GM19455 (cell line): ENCODE measurements at regions not wholly inside any gene's neighbourhood (a gene's known extent, or its start where the extent isn't known, plus 50 kb on each side); places are given as distances from the start of the nearest gene placed in this dataset.
A peak's percentile ranks its signal among the peaks of the same experiment; 100 is the strongest.

ENCODE experiments used
- ATAC-seq: cut with Tn5 transposase; IDR thresholded peaks from one replicate; pipeline ENCODE4 v1.9.1; 2021; ENCODE audit not compliant: unreplicated experiment

GRCh38 chr2:88832992-88833389, 141.5 kb downstream of the RPIA start:
- ATAC-seq: no peak

- no peak for ATAC-seq
These were observed 142.9 kb downstream of the RPIA start for GRCh38 chr2:88834376-88834775.

DNA sequence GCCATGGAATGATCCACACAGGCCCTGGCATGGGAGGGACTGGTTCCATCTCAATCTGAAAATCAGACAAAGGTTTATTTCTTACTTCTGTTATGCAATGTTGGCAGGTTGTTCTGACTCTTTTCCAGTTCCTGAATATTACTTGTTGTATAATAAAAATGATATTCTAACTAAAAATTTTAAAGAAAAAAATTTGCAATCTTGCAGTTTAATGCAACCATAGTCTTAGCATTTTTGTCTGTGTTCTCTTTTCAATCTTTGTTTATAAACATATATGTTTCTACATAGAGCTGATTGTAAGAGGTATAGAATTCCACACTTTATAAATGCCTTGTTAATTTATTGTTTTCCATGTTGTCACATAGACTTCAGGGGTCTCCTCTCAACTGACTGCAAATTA, 143.4 kb downstream of the RPIA start:
- ATAC-seq: no peak

- no peak for ATAC-seq
These were observed 144.3 kb downstream of the RPIA start for GRCh38 chr2:88835726-88836125.

GRCh38 chr2:88836351-88836750, 144.9 kb downstream of the RPIA start:
- no peak for ATAC-seq

DNA sequence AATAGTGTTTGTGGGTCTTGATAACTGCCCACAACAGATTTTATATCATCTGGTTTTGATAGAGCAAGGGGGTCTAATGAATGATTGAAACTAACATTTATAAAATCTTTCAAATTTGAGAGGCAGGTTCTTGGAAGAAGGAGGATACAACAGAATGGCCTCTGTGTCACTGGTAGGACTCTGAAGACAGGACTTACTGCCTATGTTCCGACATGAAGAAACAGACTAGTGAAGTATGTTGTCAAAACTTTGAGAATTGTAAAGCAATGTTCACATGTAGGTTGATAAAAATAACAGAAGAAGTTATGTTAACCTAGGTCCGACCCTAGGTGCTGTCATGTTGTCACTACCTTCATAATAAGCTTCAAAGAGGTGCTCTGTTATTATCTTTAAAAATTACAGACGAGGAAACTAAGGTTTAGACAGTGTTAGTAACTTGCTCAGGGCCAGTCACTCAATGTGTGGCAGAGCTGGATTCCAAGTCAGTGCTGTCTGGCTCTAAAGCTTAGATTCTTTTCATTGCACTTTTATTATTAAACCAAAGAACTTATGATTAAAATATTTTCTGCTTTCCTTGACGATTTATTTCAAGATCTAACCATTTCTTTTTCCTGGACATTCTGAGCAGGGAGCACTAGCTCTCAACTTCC, 146.2 kb downstream of the RPIA start:
- ATAC-seq: no peak

DNA sequence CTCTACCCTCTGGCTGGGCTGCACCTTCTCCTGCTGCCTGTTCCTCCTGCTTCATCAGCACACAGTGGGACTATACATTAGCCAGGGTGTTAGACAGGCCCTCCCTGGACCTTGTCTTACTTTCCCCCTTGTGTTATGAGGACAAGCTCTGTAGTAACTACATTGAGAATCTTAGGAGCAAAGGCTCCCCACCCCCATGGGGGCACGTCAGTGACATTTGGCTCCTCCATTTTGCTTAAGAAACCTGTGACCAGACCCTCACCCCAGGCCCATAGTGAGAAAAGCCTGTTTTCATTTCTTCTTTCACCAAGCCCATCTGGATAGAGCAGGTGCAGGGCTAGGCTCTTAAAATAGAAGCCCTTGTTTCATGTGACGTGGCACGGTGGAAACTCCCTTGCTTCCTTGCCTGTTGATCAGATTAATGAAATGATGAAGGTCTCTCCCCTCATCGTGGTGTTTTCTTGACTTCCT, 146.7 kb downstream of the RPIA start:
- ATAC-seq: peak; percentile 78

- ATAC-seq: no peak
These were observed 149.9 kb downstream of the RPIA start for GRCh38 chr2:88841224-88841929.

DNA sequence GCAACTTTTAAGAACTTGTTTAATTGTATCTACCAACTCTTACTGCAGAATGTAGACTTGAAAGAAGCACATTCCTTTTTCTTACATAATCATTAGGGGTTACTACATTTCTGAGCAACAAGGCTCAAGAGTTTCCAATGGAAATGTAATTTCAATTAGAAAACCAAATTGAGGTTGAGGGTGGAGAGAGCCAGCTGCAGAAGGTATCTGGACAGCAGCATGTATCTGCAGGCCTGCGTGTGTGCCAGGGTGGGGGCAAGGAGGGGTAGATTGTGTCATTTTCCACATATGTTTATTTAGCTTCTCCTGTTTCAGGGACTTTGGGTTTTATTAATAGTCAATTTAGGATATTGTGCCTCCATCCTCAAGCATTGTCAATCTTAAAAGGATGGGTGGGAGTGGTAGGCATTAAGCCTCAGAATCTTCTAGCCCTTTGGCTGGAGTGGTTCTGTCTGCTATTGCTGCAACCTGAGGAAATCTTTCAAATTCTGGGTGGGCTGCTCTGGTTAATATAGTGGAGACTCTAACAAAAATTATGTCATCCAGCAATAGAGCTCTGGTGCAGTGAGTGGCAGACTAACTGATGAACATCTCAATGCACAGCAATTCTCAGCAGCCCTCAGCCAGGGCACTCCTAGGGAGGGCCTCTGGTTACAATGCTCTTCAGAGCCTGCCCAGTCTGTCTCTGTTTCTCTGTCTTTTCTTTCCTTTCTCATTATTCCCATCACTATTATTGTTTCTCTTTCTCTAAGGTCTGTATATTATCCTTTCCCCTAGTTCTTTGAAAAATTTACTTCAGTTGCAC, 151.4 kb downstream of the RPIA start:
- ATAC-seq: no peak

DNA sequence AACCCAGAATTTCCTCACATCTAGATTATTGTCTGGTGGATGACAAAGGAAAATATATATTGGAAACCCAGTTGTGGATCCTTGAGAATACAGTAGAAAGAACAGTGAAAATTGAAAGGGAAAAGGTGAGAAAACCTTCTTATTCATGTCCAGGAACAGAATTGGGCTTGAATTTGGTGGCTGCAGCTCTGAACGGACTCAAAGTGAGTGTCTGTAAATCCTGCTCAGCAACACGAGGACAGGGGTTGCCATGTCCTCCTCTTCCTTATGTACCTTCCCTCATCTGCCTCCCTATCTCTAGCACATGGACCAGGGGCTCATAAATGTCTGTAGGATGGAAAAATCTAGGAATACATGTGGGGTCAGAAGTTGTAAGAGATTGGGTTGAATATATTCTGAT, 152.2 kb downstream of the RPIA start:
- no peak for ATAC-seq

GRCh38 chr2:88844960-88845359, 153.5 kb downstream of the RPIA start:
- ATAC-seq: no peak

DNA sequence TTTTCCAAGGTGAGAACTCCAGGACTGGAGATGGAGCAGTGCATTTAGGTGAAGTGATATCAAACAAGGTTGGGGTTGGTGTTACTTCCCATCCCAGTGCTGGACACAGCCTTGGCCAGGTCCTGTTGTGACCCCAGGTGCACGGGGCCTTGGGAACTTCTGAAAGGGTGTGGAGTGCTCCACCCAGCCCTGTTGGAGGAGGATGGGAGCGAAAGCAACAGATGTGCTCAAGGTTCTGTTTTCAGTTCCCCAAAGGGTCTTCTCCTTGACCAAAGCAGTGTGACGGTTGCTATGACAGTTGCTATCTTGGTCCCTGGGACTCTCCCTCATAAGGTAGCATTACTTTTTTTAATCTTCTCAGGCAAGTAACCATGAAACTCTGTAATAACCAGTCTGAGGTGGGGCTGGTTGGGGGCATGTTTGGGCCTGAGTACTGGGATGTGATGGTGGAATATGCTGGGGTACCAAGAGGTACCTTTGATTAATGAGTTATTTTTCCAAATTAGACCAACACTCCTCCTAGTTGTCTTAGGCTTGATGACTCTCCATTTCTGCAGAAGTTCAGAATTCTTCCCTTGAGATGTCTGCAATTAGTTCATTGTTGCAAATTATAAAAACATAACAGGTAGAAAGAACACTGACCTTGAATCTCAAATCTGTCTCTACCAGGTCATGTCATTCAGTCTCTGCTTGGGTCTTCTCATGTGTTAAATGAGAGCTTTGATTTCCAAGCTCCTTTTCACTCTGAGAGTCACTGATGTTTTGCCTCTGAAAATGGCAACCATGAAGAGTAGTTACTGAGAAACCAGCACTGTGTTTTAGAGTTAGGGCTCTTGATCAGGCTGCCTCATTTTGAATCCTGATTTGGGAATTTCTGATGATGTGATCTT, 154.5 kb downstream of the RPIA start:
- ATAC-seq: peak; percentile 80

GRCh38 chr2:88852753-88853402, 161.4 kb downstream of the RPIA start:
- no peak for ATAC-seq

GRCh38 chr2:88853403-88853790, 161.9 kb downstream of the RPIA start:
- no peak for ATAC-seq

GRCh38 chr2:88854528-88854927, 163.1 kb downstream of the RPIA start:
- no peak for ATAC-seq

DNA sequence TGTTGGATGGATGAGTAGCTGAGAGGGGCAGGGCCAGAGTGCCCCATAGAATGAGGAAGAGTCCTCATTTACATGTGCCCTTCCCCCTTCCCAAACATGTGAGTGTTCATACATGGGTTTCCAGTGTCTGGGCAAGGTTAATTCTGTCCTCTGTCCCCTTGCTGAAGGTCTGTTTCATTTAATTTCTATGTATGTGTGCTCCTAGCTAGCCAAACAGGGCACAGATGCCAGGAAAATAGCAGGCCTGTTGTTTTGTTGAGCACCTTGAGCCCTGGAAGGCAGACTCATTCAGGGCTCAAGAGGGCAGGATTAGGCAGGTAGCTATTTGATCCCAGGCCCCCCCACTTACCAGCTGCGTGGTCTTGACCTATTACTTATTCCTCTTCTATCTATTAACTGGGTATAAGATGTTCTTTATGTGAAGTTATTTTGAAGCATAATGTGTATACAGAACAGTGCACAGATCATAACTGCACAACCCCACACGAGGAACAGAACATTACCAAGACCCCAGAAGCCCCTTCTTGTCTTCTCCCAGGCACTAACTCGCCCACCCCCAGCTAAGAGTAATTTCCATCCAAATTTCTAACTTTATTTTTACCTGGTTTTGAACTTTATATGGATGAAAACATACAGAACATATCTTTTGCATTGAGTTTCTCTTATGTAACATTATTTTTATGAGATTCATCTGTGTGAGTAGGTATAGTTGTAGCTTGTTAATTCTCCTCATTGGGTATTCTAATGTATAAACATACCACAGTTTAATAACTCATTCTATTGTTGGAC, 164.3 kb downstream of the RPIA start:
- ATAC-seq: peak; percentile 57

DNA sequence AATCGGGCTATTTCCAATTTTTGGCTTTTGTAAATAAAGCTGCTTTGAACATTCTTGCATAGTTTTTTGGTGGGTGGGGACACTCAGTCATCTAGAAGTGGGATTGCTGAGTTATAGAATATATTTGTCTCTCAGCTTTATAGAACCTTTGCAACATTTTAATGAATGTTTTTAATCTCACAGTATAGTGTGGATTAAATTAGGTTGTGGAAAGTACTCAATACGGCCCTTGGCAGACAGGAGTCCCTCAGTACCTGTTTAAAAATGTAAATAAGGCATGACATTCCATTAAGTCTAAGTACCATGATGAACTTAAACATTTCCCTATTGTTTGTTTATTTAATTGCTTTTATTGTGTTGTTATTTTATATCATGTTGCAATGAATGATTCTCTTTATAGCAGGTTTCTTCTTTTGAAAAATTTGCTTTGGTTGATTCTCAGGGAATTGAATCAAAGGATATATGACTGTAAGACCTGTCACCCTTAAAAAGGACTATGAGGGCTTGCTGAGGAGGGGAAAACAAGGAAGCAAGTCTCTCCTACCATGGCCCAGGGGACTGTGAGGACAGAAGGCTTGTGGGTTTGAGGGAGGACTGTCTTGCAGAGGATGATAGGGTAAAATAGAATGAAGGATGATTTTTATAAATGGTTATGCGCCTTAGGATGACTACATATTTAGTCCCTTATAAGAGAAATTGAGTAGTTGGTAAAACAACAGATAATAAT, 165.1 kb downstream of the RPIA start:
- ATAC-seq: no peak

DNA sequence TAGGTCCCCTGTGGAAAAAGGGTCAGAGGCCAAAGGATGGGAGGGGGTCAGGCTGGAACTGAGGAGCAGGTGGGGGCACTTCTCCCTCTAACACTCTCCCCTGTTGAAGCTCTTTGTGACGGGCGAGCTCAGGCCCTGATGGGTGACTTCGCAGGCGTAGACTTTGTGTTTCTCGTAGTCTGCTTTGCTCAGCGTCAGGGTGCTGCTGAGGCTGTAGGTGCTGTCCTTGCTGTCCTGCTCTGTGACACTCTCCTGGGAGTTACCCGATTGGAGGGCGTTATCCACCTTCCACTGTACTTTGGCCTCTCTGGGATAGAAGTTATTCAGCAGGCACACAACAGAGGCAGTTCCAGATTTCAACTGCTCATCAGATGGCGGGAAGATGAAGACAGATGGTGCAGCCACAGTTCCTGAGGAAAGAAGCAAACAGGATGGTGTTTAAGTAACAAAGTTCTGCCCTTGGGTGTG, 165.8 kb downstream of the RPIA start:
- no peak for ATAC-seq

DNA sequence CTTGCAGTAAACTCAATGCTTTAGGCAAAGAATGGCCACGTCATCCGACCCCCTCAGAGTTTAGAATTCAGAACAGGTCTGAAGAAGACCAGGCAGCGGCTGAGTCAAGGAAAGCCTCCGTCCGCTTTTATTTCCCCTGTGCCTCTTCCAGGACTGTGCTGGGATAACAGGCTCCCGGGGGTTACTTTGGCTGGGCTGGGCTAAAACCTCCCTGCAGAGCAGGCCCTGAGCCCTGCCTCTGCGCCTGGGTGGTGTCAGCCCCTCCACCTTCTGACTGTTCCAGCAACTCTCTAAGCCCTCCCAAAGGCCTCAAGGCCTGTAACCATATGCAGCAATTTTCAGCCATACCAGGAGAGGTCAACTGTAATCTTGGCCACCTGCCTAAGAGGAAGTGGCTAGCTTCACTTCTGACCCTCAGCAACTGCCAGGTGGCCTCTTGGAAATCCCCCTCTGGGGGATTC, 166.5 kb downstream of the RPIA start:
- no peak for ATAC-seq
